A673 (cell line): ENCODE measurements at regions not wholly inside any gene's neighbourhood (a gene's known extent, or its start where the extent isn't known, plus 50 kb on each side); places are given as distances from the start of the nearest gene placed in this dataset.

Experiments used
- CTCF ChIP-seq: fragments of 300-800, 200-600 bp; sonication (generic); conservative IDR thresholded peaks from 2 replicates; pipeline ENCODE4 v1.5.1; 2017; ENCODE audit warnings: low read depth, mild to moderate bottlenecking, antibody characterized with exemption, low read length, moderate library complexity, mixed read lengths
- EZH2 ChIP-seq: fragments of 200-600 bp; sonication (generic); IDR thresholded peaks from 2 replicates; pipeline ENCODE4 v1.6.1; 2017; ENCODE audit warnings: borderline replicate concordance, low read depth, mild to moderate bottlenecking, mixed read lengths, antibody characterized with exemption, low read length; ENCODE audit not compliant: poor library complexity, severe bottlenecking

- TF ChIP-seq CTCF = no peak
- no peak for TF ChIP-seq EZH2
These were observed 231.4 kb downstream of the NR2F1-AS1 start for GRCh38 chr5:93349613-93350012.
